HG03039 (cell line): ENCODE measurements at regions not wholly inside any gene's neighbourhood (a gene's known extent, or its start where the extent isn't known, plus 50 kb on each side); places are given as distances from the start of the nearest gene placed in this dataset.

Experiments used
- ATAC-seq: cut with Tn5 transposase; IDR thresholded peaks from one replicate; pipeline ENCODE4 v1.9.1; 2021; ENCODE audit warnings: mild to moderate bottlenecking, moderate library complexity; ENCODE audit not compliant: unreplicated experiment

GRCh38 chr2:222146488-222146887, 152.3 kb downstream of the PAX3 start:
- no peak for ATAC-seq

- no peak for ATAC-seq
Measured at GRCh38 chr2:222142027-222142426, 156.8 kb downstream of the PAX3 start.

DNA sequence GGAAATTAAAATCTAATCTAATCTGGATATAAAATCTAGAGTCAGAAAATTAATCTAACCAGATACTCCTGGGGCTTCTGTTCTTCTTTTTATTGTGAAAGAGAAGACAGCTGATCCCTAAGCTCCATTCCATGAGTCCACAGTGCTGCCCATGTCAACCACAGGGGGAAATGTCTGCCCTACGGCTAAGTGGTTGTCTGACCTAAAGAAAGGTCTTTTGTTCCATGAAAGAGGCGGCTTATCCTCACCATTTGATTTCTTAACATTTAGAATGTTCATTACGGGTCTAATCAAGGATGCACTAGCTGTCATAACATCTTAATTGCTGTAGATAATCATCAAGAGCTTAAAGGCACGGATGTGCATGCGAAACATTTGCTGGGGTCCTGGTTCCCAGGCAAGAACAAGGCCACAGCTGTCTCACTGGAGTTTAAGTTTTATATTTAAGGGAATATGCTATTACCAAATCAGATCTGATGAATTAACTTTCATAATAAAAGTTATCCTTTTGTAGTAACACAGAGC, 162.6 kb downstream of the PAX3 start:
- ATAC-seq, result no peak

DNA sequence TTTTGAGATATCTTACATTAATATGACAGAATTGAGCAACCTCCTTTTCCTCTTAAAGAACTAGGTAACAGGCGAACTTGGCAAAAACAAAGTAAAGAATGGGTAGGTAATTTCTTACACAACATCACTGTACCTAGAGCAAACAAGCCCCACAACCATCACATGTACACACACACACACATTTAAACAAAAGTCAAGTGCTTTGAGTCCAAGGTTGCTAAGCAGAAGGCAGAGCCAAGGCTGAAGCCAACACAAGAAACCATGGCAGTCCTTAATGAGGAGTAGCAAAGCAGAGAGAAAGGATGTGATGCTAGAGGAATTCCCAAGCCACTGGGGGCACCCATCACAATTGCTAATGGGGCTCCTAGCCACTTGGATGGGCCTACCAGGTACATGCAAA, 164.1 kb downstream of the PAX3 start:
- ATAC-seq, result no peak

GRCh38 chr2:222133897-222134296, 164.9 kb downstream of the PAX3 start:
- ATAC-seq, result no peak

DNA sequence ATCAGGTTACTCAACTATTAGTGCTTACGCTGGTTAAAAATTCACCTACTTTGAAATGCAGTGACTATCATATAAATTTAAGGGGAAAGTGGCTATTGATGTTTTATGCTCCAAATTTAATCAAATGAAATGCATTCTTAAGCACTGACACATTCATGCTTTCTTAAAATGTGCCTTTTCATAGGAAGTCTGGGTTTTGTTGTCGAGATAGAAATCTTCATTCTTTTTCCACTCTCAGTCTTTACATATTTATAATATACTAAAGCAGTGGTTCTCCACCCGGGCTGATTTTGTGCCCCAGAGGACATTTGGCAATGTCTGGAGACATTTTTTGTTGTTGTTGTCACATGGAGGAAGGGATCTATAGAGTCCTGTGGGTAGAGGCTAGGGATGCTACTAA, 167.9 kb downstream of the PAX3 start:
- ATAC-seq, result no peak

- no peak for ATAC-seq
Measured at GRCh38 chr2:222127660-222128059, 171.1 kb downstream of the PAX3 start.

- ATAC-seq, result no peak
Measured at GRCh38 chr2:222120933-222121332, 177.9 kb downstream of the PAX3 start.

DNA sequence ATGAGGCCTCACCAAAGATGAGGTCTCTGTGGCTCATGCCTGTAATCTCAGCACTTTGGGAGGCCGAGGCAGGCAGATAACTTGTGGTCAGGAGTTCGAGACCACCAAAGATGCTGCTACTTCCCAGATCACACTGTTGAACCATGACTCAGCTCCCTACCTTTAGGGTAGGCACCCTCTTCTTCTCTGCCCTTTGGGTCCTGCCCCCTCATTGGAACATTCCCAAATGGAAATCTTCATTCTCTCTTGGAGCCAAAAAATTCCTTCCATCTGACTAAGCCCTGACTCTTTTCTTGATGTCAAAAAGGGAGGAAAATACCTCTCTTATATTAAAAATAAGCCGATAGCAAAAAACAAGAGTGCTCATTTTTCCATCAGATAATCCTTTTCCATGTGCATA, 183.5 kb downstream of the PAX3 start:
- ATAC-seq, result no peak

DNA sequence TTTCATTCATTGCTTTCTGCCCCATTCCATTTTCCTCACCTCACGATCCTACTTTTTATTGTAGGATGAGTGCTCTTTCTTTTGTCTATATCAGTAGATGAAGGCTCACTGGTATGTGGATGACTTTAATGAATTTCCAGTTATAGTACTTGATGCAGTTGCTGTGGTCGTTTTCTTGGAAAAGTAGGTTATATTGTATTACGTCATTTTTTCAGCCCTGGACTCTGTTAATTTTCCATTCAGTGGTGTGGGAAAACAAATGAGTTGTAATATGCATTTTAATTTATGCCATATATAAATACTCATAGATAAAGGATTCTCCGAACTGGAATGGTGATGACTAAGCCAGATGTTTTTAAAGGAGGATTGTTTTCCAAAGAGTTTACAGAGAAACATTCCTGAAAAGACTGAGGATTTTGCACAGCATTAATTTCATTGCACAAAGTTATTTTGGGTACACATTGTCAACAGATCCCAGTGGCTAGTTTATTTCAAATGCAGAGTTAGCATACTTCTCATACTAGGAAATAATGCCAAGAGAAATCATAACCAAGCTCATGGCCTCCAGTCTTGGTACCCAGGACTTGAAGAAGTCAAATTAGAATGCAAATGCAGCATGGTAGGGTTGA, 189.7 kb downstream of the PAX3 start:
- ATAC-seq, result no peak

DNA sequence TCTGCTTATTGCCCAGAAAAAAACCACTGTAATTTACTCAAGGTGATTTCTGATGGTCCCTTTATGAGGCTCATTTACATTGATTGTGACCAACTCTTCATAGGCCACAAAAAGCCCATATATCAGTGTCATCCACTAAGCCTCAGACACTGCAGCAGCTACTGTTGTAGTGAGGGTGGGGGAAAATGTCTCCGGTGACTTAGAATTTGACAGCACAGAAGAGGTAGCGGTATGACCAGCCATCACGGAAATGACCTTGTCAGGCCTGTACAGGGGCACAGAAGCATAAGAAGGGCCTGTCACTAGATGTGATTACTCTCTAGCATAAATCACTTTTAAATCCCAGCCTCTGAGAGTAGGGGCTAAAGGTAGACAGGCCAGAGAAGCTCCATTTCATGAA, 190.3 kb downstream of the PAX3 start:
- ATAC-seq, result no peak

DNA sequence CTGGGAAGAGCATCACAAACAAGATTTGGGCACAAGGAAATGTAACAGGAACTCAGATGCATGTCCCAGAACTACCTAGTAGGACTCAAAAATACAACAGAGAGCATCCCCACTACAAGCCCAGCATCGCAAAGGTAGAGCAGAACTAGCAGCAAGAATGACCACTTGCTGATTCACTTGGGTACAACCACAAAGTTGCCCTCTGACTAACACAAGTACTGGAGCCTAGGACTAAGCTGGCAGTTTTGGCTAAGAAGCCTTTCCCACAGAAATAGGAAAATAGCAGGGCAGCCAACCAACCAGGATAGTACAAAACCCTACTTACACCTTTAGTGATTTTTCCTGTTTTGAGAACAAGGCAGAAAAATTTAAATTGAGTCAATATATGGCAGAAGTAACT, 193.8 kb downstream of the PAX3 start:
- ATAC-seq, result no peak

DNA sequence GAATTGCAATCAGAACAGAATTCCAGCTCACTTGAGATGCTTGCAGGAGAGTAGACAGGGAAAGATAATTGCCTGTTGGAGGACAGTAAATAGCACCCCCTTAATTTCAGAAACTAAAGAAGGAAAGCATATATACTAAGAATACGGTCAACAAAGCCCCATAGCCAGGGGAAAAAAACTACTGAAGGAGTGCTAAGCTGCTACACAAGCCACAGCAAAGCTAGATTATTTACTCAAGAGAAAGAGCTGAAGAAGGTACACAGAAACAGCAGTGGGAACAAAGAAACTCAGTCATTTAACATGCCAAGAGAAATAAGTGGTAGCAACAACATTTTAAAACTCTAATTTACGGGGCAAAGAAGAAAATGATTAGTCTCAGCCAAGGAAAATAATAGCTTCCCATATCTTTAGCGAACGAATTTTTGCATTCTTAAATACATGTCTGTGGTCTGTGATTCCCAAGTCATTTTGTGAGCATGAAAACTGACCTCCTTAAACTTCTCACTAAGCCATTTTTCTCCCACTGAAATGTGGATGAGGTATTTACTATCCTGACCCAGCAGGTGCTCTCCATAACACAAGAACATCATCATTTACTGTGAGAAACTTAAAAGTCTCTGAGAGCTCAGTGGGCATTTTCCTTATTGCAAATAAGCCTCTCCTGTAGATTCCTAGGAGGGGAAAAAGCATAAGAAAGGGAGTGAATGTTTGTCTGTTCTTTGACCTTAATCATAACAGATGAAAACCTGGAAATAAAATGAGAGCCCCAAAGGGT, 196.0 kb downstream of the PAX3 start:
- no peak for ATAC-seq

- ATAC-seq, result no peak
Measured at GRCh38 chr2:222100704-222101699, 197.8 kb downstream of the PAX3 start.

DNA sequence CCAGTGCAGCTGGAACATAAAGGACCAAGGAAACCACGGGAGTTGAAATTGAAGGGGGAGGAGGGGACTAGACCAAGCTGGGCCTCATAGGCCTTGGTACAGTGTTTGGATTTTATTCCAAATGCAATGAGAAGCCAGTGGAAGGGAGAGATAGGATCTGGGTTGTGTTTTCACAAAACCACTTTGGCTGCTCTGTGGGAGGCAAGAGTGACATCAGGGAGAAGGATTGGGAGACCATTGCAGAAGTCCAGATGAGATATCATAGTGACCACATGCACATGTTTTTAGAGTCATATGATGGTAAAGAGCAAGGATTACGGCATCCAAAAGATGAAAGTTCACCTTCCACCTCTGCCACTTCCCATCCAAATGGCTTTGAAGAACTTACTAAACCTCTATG, 210.2 kb downstream of the PAX3 start:
- no peak for ATAC-seq

DNA sequence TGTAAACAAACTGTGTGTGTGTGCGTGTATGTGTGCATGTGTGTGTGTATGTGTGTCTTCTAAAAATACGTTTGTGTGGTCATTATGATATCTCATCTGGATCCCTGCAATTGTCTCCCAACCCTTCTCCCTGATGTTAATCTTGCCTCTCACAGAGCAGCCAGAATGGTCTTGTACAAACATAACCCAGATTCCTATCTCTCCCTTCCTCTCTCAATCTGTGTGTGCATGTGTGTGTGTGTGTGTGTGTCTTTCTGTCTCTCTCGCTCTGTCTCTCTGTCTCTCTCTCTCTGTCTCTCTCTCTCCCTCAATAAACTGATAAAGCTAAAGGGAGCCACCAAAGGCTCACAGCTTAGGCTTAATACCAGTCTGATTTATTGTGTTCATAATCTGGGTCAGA, 210.8 kb downstream of the PAX3 start:
- ATAC-seq, result no peak

- ATAC-seq, result no peak
Measured at GRCh38 chr2:222082201-222082600, 216.6 kb downstream of the PAX3 start.

- ATAC-seq, result no peak
Measured at GRCh38 chr2:222080141-222080540, 218.7 kb downstream of the PAX3 start.

GRCh38 chr2:222076973-222077690, 221.7 kb downstream of the PAX3 start:
- ATAC-seq, result no peak

DNA sequence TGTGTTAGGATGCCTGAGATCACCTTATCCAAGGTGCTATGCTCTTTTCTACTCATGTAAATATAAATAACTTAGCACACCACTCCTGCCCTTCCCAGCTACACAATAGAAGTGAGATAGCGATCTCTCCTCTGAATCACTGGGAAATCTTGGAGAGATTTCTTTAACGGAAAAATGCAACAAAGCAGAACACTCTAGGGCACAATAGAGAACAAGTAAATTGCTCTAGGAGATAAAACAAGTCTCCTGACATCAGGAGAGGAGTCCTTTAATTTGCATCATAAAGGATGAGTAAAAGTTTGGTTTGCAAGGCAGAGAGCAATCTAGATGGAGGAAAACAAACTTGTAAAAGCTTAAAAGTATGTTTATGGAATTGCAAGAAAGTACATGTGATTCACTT, 224.1 kb downstream of the PAX3 start:
- ATAC-seq, result no peak

GRCh38 chr2:222071911-222072310, 226.9 kb downstream of the PAX3 start:
- no peak for ATAC-seq
